ENCODE measurements at regions not wholly inside any gene's neighbourhood (a gene's known extent, or its start where the extent isn't known, plus 50 kb on each side); places are given as distances from the start of the nearest gene placed in this dataset.

GRCh38 chr12:107349008-107349747 lies 255.8 kb upstream of the CRY1 start (continued):
- TF ChIP-seq ATF3 (CRISPR knock-in tag; IDR thresholded peaks at IDR 0.05) (peak; percentile 84), LCORL (IDR thresholded peaks at IDR 0.05) (no peak), LCORL (CRISPR knock-in tag; IDR thresholded peaks at IDR 0.05) (0 out of 2 replicates have a peak, but pooled peaks have one; percentile 57), ZNF562 (CRISPR knock-in tag; IDR thresholded peaks at IDR 0.05; ENCODE audit: borderline replicate concordance) (no peak), ZNF225 (CRISPR knock-in tag; IDR thresholded peaks at IDR 0.05) (no peak), TARDBP (CRISPR knock-in tag; IDR thresholded peaks at IDR 0.05) (no peak; the same call in 1 of the 2 replicates), ZNF430 (CRISPR knock-in tag; IDR thresholded peaks at IDR 0.05) (no peak), TRIM24 (CRISPR knock-in tag; IDR thresholded peaks at IDR 0.05) (no peak), SKI (IDR thresholded peaks at IDR 0.05; ENCODE audit: partially characterized antibody) (peak; percentile 17), MBNL3 (CRISPR knock-in tag; conservative IDR thresholded peaks at IDR 0.05) (no peak), GRHL1 (CRISPR knock-in tag; conservative IDR thresholded peaks at IDR 0.05) (no peak), ZNF746 (CRISPR knock-in tag; IDR thresholded peaks at IDR 0.05) (no peak), BHLHE40 (IDR thresholded peaks at IDR 0.05; ENCODE audit: low read length) (0 out of 2 replicates have a peak, but pooled peaks have one; percentile 12), ZNF138 (CRISPR knock-in tag; IDR thresholded peaks at IDR 0.05; ENCODE audit: low read depth) (no peak)
- TF ChIP-seq, protein P1, sequence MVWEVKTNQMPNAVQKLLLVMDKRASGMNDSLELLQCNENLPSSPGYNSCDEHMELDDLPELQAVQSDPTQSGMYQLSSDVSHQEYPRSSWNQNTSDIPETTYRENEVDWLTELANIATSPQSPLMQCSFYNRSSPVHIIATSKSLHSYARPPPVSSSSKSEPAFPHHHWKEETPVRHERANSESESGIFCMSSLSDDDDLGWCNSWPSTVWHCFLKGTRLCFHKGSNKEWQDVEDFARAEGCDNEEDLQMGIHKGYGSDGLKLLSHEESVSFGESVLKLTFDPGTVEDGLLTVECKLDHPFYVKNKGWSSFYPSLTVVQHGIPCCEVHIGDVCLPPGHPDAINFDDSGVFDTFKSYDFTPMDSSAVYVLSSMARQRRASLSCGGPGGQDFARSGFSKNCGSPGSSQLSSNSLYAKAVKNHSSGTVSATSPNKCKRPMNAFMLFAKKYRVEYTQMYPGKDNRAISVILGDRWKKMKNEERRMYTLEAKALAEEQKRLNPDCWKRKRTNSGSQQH (CRISPR knock-in tag; IDR thresholded peaks at IDR 0.05; ENCODE audit: low read depth) = no peak
- TF ChIP-seq, protein P2, sequence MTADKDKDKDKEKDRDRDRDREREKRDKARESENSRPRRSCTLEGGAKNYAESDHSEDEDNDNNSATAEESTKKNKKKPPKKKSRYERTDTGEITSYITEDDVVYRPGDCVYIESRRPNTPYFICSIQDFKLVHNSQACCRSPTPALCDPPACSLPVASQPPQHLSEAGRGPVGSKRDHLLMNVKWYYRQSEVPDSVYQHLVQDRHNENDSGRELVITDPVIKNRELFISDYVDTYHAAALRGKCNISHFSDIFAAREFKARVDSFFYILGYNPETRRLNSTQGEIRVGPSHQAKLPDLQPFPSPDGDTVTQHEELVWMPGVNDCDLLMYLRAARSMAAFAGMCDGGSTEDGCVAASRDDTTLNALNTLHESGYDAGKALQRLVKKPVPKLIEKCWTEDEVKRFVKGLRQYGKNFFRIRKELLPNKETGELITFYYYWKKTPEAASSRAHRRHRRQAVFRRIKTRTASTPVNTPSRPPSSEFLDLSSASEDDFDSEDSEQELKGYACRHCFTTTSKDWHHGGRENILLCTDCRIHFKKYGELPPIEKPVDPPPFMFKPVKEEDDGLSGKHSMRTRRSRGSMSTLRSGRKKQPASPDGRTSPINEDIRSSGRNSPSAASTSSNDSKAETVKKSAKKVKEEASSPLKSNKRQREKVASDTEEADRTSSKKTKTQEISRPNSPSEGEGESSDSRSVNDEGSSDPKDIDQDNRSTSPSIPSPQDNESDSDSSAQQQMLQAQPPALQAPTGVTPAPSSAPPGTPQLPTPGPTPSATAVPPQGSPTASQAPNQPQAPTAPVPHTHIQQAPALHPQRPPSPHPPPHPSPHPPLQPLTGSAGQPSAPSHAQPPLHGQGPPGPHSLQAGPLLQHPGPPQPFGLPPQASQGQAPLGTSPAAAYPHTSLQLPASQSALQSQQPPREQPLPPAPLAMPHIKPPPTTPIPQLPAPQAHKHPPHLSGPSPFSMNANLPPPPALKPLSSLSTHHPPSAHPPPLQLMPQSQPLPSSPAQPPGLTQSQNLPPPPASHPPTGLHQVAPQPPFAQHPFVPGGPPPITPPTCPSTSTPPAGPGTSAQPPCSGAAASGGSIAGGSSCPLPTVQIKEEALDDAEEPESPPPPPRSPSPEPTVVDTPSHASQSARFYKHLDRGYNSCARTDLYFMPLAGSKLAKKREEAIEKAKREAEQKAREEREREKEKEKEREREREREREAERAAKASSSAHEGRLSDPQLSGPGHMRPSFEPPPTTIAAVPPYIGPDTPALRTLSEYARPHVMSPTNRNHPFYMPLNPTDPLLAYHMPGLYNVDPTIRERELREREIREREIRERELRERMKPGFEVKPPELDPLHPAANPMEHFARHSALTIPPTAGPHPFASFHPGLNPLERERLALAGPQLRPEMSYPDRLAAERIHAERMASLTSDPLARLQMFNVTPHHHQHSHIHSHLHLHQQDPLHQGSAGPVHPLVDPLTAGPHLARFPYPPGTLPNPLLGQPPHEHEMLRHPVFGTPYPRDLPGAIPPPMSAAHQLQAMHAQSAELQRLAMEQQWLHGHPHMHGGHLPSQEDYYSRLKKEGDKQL (CRISPR knock-in tag; IDR thresholded peaks at IDR 0.05; ENCODE audit: low read depth) = no peak
- TF ChIP-seq, protein P3, sequence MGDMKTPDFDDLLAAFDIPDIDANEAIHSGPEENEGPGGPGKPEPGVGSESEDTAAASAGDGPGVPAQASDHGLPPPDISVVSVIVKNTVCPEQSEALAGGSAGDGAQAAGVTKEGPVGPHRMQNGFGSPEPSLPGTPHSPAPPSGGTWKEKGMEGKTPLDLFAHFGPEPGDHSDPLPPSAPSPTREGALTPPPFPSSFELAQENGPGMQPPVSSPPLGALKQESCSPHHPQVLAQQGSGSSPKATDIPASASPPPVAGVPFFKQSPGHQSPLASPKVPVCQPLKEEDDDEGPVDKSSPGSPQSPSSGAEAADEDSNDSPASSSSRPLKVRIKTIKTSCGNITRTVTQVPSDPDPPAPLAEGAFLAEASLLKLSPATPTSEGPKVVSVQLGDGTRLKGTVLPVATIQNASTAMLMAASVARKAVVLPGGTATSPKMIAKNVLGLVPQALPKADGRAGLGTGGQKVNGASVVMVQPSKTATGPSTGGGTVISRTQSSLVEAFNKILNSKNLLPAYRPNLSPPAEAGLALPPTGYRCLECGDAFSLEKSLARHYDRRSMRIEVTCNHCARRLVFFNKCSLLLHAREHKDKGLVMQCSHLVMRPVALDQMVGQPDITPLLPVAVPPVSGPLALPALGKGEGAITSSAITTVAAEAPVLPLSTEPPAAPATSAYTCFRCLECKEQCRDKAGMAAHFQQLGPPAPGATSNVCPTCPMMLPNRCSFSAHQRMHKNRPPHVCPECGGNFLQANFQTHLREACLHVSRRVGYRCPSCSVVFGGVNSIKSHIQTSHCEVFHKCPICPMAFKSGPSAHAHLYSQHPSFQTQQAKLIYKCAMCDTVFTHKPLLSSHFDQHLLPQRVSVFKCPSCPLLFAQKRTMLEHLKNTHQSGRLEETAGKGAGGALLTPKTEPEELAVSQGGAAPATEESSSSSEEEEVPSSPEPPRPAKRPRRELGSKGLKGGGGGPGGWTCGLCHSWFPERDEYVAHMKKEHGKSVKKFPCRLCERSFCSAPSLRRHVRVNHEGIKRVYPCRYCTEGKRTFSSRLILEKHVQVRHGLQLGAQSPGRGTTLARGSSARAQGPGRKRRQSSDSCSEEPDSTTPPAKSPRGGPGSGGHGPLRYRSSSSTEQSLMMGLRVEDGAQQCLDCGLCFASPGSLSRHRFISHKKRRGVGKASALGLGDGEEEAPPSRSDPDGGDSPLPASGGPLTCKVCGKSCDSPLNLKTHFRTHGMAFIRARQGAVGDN (CRISPR knock-in tag; IDR thresholded peaks at IDR 0.05) = peak; percentile 27; the same call in 1 of the 2 replicates
